ENCODE measurements at regions not wholly inside any gene's neighbourhood (a gene's known extent, or its start where the extent isn't known, plus 50 kb on each side); places are given as distances from the start of the nearest gene placed in this dataset.
"Not testable (repeated sequence)": the region's sequence is repeated elsewhere in the genome, so short reads cannot be mapped to it uniquely, and the experiment has no call there.

- DNase-seq = no peak
Observed at GRCh38 chr17:62322313-62322712, 58.0 kb upstream of the EFCAB3 start.

- no peak for DNase-seq
Observed at GRCh38 chr17:62321451-62321850, 58.9 kb upstream of the EFCAB3 start.

GRCh38 chr17:62319846-62320245, 60.5 kb upstream of the EFCAB3 start:
- no peak for DNase-seq

- no peak for DNase-seq
Observed at GRCh38 chr17:62309396-62309795, 71.0 kb upstream of the EFCAB3 start.

- no peak for DNase-seq
Observed at GRCh38 chr17:62307196-62307595, 73.2 kb upstream of the EFCAB3 start.

GRCh38 chr17:62303476-62303875, 76.9 kb upstream of the EFCAB3 start:
- DNase-seq = no peak

GRCh38 chr17:62300697-62301096, 79.7 kb upstream of the EFCAB3 start:
- DNase-seq = no peak

GRCh38 chr17:62275290-62275689, 105.1 kb upstream of the EFCAB3 start:
- DNase-seq = not testable (repeated sequence)

GRCh38 chr17:62268361-62268760, 112.0 kb upstream of the EFCAB3 start:
- not testable (repeated sequence) for DNase-seq

- DNase-seq = not testable (repeated sequence)
Observed at GRCh38 chr17:62264974-62265373, 115.4 kb upstream of the EFCAB3 start.

- DNase-seq = not testable (repeated sequence)
Observed at GRCh38 chr17:62255791-62256190, 124.6 kb upstream of the EFCAB3 start.

GRCh38 chr17:62242076-62242475, 138.3 kb upstream of the EFCAB3 start:
- DNase-seq = not testable (repeated sequence)

GRCh38 chr17:62239569-62239968, 140.8 kb upstream of the EFCAB3 start:
- not testable (repeated sequence) for DNase-seq

GRCh38 chr17:62238551-62239338, 141.6 kb upstream of the EFCAB3 start:
- DNase-seq = not testable (repeated sequence)

GRCh38 chr17:62233822-62234481, 146.4 kb upstream of the EFCAB3 start:
- not testable (repeated sequence) for DNase-seq

GRCh38 chr17:62231293-62231692, 149.1 kb upstream of the EFCAB3 start:
- not testable (repeated sequence) for DNase-seq

- DNase-seq = not testable (repeated sequence)
Observed at GRCh38 chr17:62226610-62227240, 153.6 kb upstream of the EFCAB3 start.

- DNase-seq = not testable (repeated sequence)
Observed at GRCh38 chr17:62223585-62223984, 156.8 kb upstream of the EFCAB3 start.

- no peak for DNase-seq
Observed at GRCh38 chr17:62219221-62219899, 154.3 kb upstream of the MED13 start.

- DNase-seq = no peak
Observed at GRCh38 chr17:62216847-62217246, 151.8 kb upstream of the MED13 start.

GRCh38 chr17:62215891-62216290, 150.8 kb upstream of the MED13 start:
- DNase-seq = not testable (repeated sequence)

GRCh38 chr17:62206550-62206949, 141.5 kb upstream of the MED13 start:
- no peak for DNase-seq

- not testable (repeated sequence) for DNase-seq
Observed at GRCh38 chr17:62197156-62197555, 132.1 kb upstream of the MED13 start.

Measured in fibroblast of skin of abdomen (primary cell).